D341Med (cell line): ENCODE measurements at regions not wholly inside any gene's neighbourhood (a gene's known extent, or its start where the extent isn't known, plus 50 kb on each side); places are given as distances from the start of the nearest gene placed in this dataset.
"Not testable (repeated sequence)": the region's sequence is repeated elsewhere in the genome, so short reads cannot be mapped to it uniquely, and the experiment has no call there.

ENCODE experiments used
- DNase-seq: peaks from one replicate; pipeline ENCODE4 v3.0.0; 2012; ENCODE audit warnings: low spot score

DNA sequence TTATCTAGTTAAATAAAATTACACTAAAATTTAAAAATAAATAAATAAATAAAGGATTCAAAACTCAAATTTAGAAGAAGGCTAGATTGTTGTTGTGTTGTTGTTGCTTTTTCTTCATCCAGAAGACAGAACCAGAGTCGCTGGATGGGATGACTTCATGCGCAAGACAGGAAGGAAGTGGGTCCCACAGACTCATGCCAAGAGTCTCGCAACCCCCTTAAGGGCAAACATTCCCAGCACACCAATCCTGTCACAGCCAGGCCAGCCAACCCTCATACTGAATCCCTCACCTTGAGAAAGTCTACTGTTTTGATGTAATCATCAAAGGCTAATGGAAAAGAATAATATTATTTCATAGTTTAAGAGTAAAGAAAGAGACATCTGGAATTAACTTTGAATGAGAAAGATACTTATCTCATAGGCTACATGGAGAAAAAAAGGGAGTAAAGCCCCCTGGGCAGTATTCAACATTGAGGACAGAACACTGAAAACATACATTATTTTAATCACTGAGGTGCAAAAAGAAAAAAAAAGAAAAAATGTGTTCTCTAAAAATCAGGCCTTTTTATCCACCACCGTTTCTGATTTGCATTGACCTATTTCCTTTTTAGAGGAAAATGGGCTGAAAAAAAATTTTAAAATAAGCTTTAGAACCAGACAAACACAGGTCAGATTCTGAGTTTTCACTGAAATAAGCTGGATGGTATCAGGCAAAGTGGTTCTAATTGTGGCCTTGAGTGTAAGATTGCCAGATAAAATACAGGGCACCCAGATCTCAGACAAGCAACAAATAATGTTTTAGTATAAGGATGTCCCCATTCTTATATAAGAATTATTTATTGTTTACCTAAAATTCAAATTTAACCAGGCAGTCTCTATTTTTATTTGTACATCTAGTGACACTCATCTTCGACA, 826.5 kb downstream of the TNS3 start:
- no peak for DNase-seq

DNA sequence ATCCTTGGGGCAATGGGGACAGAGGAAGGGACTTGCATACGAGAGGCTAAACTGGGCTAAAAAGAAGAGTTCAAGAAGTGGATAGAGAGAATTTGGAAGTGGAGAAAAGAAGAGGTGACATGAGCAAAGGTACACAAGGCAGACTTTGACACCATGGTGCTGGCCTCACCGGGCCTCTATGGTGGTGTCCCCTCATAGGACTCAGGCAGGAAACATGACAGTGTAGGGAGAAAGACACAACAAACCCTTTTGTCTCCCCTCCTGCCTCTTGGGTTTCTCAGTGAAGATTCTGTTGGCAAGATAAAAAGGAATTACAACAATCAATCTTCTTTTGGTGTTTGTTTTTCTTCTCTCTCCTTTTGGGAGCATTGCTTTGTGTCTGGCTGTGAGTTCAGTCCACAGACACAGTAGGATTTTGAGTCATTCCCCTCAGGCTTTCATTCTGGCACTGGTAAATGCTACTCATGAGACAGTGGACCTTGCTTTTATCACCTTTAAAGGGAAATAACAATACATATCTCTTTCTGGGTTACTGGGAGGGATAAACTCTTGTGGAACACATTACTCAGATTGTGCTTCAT, 827.7 kb downstream of the TNS3 start:
- DNase-seq = no peak

DNA sequence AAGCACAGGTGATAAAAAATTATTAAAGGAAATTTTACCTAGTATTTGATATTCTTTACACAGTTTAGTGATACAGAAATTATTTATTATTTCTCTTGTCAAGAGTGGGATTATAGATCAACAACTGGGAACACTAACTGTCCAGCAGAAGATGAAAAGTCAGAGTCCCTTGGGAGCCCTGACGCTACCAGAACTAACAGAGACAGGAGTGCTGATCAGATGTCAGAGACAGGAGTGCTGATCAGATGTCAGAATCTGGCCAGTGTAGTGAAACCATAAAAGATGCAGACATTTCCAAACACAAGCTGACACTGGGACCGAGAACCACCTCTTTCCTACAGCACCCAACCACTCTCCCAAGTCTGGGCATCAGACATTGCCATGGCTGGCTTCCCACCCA, 828.2 kb downstream of the TNS3 start:
- no peak for DNase-seq

DNA sequence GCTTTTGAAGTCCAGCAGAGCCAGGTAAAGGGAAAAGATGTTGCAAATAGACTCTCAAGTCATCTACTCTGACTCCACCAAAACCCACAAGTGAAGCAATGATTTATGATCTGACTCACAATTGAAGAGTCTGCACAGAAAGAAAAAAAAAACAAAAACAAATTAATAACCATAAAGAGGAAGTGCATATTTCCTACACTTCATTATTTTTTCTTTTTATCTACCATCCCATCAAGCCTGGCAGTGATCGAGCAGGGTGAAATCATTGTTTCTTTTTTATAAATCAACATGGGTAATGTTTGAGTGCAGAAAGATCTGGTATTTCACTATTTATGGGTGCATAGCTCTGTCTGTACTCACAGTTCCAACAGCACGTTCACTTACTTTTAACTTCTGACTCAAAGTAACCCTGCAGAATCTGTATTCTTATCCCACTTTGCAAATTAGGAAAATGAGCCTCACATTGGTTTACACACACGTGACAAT, 829.0 kb downstream of the TNS3 start:
- DNase-seq = no peak

DNA sequence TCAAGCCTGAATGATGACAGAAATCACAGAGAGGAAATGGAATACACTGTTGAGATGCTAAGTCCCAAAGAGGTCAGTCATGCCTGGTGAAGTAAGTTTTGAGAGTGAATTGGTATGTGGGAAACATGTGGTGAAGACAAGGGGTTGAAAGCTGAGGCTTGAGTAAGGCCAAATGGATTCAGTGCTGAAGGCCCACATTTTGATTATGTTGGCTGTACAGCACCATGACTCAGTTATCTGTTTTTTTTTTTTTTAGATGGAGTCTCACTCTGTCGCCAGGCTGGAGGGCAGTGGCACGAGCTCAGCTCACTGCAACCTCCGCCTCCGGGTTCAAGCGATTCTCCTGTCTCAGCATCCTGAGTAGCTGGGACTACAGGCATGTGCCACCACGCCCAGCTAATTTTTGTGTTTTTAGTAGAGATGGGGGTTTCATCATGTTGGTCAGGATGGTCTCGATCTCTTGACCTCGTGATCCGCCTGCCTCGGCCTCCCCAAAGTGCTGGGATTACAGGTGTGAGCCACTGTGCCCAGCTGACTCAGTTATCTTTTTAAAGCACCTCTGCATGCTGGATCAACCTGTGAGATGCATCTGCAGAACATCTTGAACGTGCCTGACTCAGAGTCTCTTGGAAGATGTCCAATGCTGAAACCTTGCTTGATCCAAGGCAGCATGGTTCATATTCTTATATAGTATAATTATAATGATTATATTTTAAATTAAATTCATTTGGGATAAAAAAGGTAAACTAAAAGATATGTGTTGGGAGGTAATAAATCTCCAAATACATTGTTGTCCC, 829.8 kb downstream of the TNS3 start:
- DNase-seq = not testable (repeated sequence)

DNA sequence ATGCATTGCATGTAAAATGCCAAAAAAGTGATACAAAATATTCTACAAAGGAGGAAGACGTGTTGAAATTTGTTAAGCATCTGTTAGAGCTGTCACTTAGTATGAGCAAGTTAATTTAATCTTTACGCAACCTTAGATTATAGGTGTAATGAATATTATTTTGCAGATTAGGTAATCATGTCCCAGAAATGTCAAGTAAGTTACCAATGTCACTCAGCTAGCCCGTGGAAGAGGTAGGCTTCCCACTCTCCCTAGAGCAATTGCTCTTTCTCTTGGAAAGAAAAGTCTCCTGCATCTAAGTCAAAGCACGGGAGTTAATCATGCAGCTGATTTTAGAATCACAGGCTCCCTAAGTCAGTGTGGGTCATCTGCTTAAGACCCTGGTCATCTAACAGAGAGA, 830.4 kb upstream of the IGFBP3 start:
- no peak for DNase-seq

DNA sequence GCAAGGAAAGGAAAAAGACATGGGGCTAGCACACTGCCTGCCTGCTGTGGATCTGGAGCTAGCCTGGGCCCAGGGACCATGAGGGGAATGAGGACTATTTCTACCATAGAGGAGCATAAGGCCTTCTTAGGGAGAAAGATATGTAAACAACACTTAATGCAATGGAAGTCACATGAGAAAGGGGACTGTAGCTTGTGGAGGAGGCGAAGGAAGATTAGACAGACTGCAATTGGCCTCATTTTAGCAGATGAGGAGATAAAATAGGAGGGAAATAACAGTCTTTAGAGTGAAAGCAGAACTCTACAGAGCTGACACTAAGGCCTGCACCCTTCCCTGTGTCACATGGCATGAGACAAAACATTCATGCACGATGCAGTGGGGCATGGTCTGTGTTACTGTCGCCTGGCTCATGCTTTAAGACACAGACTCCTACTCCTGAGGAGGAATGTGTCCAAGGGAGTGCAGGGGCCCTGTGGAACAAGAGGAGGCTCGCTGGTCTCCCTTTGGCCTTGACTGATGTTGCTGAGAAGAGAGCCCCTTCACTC, 829.3 kb upstream of the IGFBP3 start:
- no peak for DNase-seq

DNA sequence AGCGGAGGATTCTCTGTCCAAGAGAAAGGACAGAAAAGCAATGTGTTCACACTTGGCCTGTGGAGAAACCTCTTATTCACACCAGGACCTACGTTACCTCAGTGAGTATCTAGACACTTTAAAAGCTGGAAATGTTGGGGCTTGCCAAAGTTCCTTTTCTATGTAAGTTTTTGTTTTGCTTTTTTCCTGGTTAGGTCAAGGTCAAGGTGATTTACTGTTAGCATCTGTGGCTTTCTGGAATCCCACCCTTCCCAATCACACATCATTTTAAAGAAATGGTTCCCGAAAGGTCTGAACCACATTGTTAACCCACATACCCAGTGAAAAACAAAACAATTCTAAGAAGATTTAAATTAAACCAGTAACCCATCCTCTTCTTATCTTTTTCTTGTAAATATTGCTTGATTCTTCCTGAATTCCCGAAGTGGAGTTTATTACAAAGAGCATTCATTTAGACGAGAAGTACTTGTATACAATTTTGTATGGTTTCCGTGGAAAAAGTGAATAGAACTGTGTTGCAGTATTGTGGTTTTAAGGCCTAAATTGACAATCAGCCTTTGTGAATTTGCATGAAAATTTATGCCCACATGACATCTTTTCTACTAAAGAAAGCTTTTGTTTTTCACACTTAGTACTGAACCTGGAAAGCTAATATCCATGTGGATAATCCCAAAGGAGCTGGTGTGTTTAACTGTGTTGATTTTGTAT, 827.0 kb upstream of the IGFBP3 start:
- DNase-seq = no peak

DNA sequence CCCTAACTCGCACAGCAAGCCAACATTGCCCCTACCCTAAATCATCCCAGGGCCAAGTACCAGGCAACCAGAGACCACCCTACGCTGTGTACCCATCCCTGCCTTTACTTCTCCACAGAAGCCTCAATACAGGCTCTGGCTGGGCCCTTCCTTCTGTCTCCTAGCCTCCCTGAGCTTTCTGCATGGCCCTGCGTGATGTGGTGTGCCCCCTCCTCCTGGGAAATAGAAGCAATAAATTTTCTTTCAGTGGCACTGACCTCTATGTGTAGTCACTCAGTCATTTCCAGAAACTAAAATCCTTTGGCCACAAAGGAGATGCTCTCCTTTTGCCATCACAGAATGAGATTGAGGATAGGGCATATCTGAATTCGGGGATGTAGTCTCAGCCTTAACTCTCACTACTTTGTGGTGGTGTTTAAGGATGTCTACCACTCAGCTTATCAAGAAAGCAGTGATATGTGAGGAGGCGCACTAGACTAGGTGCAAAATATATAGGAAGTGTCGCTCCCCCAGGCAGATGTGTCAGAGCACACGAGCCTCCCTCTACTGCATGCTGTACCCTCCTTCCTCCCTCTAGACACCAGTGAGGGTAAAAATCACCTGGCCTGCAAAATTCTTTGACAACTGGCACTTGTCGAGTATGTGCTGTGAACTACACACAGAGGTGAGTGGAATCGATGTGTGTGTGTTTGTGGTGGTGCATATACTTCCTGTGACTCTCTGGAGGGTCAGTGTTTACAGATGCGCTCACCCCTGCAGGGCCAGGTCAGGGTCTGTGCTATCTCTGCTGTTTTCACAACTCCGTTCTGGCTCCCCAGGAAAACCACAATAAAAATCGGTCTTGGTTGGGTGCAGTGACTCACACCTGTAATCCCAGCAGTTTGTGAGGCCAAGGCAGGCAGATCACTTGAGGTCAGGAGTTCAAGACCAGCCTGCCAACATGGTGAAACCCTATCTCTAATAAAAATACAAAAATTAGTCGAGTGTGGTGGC, 825.9 kb upstream of the IGFBP3 start:
- DNase-seq = no peak

DNA sequence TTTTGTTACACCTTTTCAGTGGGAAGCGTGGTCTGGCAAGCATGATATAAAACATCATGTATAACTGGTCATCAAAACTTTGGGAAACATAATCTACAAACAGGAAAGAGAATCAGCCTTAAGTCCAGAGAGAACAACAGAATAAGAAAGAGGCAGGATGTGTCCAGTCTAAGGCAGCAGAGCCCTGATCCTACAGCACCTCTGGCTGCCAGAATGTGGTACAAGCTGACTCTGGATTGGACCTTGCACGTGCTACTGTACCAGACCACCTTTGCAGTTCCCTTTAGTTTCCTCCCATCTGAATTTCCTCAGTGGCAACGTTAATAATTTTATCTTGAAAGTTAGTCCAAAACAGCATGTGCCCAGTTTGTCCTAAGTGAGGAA, 824.6 kb upstream of the IGFBP3 start:
- DNase-seq = no peak

DNA sequence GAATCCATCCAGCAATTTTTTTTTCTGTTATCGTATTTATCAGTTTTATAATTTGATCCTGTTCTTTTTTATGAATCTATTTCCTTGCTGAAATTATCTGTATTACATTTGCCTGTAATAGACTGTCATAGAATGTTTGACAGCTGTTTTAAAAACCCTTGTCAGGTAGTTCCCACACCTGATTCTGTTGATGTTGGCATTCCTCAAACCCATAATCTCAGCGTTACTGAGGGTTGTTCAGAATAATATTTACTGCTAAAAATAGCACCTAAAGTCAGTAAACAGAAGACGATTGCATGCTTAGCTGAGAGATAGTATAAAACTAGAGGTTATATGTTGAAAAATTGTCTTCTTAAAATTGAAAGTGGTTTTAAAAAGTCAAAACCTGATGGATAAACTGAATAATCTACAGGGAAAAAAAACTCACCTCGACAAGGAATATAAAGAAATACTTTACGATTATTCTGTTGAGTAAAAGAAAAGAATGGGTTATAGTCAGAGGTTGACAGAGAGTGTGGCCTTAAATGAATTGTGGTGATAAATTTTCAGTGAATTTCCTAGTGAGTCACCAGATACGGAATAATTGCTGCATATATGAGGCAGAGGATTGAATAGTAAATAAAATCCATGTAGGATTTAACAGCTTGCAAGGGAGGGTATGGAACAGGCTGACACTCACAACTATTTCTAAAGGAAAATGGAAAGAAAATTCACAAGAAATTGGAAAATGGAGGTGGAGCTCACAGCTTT, 824.1 kb upstream of the IGFBP3 start:
- DNase-seq = no peak

DNA sequence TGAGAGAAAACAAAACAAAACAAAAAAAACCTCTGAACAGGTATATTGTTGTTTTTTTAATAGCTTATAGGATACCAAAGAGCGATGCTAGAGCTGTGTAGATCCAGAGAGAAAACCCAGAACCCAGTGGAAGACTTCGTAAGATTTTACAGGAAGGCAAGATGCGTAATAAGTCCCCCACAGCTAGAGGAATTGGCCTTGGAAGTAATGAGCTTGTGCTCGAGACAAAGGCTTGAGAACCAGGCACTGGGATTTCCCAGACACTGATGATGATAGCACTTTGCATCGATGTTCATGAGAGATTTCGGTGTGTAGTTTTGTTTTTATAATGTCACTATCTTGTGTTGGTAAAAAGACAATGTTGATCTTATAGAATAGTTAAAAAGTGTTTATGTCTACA, 821.5 kb upstream of the IGFBP3 start:
- DNase-seq = no peak

DNA sequence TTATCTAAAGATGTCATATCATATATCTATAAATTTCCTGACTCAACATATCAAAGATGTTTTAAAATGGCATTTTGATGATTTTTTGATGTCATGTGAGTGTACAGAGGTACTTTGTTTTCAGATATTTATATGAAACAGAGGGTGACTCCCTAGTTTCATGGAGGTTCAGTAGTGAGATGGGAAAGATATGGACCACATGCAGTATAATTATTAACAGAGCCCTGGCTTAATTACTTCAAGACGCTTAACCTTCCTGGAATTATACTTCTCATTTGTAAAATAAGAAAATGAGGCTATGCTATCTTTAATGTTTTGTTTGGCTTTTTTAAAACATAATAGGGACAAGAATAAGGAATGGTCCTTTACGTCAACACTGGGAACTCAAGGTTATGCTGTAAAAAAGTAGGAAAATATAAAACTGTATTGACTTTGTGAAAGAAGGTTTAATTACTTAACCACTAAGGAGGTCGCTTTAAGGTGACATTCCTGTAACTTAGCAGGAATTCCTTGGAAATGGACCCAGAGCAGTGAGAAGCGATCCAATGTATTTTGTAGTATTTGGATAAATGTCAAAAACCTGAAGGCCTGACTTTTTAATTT, 821.0 kb upstream of the IGFBP3 start:
- no peak for DNase-seq

DNA sequence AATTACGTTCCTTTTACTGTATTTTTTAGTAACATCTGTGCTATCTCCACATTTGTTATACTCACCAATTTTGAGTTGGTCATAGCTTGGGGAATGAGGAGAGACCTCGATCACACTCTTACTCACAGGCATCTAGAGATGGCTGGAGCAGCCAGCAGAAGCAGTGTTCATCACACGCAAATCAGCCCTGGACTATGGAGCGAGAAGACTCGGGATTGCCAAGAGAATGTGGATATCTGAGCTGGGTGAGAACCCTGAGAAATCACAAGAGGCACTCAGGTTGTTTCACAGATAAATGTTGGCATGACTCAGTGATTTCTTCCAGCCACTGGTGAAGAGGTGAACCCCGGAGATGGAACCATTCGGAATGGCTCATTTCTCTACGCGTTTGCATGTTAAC, 820.1 kb upstream of the IGFBP3 start:
- no peak for DNase-seq

DNA sequence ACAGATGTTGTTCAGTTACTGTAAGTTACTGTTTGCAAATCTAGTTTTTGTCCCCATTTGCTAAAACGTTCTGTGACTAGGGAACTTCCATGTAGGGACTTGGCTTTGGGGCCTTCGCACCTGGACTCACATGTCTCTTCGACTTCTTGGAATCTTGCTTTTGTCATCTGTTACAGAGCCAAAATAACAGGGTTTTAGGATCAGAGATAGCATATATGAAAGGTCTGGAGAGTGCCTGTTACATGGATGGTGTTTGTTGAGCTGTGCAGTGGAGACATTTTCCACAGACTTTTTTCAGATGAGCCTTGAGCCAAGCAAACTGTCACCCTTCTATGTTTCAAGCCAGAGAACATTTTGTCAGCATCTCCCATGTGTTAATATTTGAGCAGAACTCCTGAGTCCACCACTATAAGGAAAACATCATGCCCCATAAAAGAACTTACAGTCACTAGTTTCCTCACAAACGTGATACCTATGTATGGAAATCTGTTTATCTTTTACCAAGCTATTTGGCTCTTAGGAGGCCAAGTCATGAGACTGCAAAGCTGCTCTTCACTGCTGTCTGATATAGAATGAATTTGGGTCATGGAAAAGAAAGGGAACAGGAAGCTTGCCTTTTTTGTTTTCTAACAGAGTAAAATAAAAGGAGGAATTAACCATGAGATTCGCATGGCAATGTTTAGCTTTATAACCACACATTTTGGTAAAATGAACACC, 818.6 kb upstream of the IGFBP3 start:
- DNase-seq = no peak

DNA sequence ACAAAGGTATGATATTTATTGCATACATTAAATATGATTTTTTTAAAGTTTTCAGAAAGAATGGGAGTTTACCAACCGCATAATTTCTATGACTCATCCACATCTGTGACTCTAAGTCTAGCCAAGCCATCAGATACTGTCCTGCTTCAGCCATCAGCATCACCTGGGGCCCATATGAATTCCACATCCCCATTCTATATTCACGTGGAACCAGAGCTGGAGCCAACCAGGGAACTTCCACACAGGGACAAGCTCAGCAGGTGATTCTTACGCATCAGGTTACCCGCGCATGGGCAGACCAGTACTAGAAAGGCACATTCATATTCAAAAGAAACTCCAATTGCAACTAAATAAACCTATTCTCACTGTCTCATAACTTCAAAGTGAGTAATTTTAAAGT, 817.7 kb upstream of the IGFBP3 start:
- DNase-seq = no peak

DNA sequence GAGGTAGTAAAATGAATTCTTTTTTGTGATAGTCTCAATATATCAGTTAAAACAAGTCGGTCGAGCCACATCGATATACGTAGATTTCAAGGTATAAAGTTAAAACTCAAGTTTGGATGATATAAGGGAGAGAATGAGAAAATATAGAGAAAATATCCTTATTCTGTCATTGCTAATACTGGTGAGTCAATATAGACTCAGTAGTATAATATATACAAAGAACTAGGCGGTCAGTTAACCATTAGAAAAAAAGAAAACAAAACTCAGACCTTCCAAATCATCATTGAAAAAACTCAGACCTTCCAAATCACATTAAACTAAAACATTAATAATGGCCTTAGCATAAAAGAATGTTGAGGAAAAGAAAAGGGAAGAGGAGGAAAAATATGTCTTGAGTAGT, 817.1 kb upstream of the IGFBP3 start:
- no peak for DNase-seq

DNA sequence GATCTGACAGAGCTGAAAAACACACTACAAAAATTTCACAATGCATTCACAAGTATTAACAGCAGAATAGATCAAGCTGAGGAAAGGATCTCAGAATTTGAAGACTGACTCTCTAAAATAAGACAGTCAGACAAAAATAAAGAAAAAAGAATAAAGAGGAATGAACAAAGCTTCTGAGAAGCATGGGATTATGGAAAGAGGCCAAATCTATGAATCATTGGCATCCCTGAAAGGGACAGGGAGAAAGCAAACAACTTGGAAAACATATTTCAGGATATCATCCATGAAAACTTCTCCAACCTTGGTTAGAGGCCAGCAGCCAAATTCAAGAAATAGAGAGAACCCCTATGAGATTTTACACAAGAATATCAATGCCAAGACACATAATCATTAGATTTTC, 804.8 kb upstream of the IGFBP3 start:
- DNase-seq = no peak

DNA sequence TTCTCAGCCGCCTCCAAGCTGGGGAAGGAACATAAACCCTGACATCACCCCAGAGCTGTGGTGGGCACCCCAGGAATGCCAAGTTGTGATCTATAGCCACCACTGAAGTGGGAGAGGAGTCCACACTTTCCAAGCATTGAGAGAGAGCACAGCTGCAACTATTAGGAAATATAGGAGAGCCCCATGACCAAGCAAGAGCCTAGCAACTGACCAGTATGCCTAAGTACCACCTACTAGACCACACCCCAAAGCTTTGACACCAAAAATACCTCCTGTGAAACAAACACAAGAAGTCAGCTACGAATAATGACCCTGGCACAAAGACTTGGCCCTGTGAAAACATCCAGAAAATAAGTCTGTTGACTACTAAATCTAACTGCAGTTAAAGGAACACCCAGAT, 804.1 kb upstream of the IGFBP3 start:
- no peak for DNase-seq
